ENCODE measurements at regions not wholly inside any gene's neighbourhood (a gene's known extent, or its start where the extent isn't known, plus 50 kb on each side); places are given as distances from the start of the nearest gene placed in this dataset.
"Not testable (repeated sequence)": the region's sequence is repeated elsewhere in the genome, so short reads cannot be mapped to it uniquely, and the experiment has no call there.

DNA sequence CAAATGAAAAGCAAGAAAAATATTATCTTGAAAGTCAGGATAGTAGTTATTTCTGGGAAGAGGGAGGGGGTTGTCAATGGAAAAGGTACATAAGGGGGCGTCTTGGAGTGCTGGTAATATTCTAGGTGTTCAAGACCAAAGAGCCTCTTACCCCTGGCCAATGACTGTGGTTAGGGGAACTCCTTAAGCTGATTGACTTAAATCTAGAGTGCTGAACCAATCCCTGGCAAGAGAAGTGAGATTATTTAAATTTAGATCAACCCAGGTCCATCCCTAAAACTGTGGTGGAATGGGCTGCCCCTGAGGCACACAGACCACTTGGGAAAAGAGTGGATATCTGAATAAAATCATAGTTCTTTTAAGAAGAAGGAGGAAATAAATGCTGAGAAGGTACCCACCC is 174.1 kb downstream of the COPRS start:
- TF ChIP-seq, protein P1, sequence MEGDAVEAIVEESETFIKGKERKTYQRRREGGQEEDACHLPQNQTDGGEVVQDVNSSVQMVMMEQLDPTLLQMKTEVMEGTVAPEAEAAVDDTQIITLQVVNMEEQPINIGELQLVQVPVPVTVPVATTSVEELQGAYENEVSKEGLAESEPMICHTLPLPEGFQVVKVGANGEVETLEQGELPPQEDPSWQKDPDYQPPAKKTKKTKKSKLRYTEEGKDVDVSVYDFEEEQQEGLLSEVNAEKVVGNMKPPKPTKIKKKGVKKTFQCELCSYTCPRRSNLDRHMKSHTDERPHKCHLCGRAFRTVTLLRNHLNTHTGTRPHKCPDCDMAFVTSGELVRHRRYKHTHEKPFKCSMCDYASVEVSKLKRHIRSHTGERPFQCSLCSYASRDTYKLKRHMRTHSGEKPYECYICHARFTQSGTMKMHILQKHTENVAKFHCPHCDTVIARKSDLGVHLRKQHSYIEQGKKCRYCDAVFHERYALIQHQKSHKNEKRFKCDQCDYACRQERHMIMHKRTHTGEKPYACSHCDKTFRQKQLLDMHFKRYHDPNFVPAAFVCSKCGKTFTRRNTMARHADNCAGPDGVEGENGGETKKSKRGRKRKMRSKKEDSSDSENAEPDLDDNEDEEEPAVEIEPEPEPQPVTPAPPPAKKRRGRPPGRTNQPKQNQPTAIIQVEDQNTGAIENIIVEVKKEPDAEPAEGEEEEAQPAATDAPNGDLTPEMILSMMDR (IDR thresholded peaks at IDR 0.05; ENCODE audit: low read depth, low read length) = no peak
- Histone ChIP-seq H3K27ac (no peak overlapping the region), H3K36me3 (no peaks in the 10 kb centered on the region), H3K9me3 (ENCODE audit: low read depth) (no peaks in the 10 kb centered on the region), H3K4me3 (no peak overlapping the region), H3K4me1 (ENCODE audit: low read depth) (no peaks in the 10 kb centered on the region), H3K27me3 (no peaks in the 10 kb centered on the region)
- DNase-seq (ENCODE audit: low read depth in 1 of 2, low spot score in 1 of 2) = no peak

DNA sequence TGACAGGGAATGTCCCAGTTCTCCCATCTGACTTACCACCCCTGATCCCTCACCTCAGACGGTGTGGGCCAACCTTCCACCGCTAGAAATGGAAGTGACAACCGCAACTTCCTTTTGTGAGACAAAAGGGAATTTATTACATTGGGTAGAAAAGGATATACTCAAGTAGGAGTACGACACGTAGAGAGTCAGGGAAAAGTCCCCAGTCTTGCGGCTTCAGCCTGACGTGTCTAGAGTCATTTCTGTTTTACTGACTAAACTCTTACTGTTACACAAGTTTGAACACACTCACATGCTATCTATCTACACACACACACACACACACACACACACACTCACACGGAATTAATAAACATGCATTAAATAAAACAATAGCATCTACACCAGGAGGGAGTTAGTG is 178.9 kb downstream of the COPRS start:
- no peak overlapping the region for H3K4me3 ChIP-seq
- no peaks in the 10 kb centered on the region for H3K36me3 ChIP-seq
- no peaks in the 10 kb centered on the region for H3K4me1 ChIP-seq (ENCODE audit: low read depth)
- no peaks in the 10 kb centered on the region for H3K9me3 ChIP-seq (ENCODE audit: low read depth)
- no peak overlapping the region for H3K27ac ChIP-seq
- TF ChIP-seq, protein P1 (IDR thresholded peaks at IDR 0.05; ENCODE audit: low read depth, low read length) = no peak
- no peak for DNase-seq (ENCODE audit: low read depth in 1 of 2, low spot score in 1 of 2)
- no peaks in the 10 kb centered on the region for H3K27me3 ChIP-seq

DNA sequence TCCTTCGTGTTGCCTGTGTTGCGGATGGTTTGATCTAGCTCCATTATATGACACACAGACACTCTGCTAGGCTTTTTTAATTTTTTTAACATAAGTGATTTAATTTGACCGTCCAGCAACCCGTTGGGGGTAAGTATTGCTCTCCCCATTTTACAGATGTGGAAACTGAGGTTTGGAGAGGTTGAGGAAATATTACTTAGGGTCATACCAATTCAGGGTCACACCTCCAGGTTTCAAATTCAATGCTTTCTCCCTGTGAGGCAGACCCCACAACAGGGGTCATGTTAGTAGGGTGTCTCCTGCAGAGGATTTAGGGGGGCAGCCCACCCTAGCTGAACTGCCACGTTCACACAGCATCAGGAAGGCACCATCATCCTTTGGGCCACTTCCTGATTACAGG is 179.4 kb downstream of the COPRS start:
- no peaks in the 10 kb centered on the region for H3K9me3 ChIP-seq (ENCODE audit: low read depth)
- H3K27ac ChIP-seq = no peak overlapping the region
- TF ChIP-seq, protein P1 (IDR thresholded peaks at IDR 0.05; ENCODE audit: low read depth, low read length) = no peak
- no peaks in the 10 kb centered on the region for H3K4me1 ChIP-seq (ENCODE audit: low read depth)
- H3K4me3 ChIP-seq = no peak overlapping the region
- DNase-seq (ENCODE audit: low read depth in 1 of 2, low spot score in 1 of 2) = no peak
- H3K27me3 ChIP-seq = no peaks in the 10 kb centered on the region
- no peaks in the 10 kb centered on the region for H3K36me3 ChIP-seq

DNA sequence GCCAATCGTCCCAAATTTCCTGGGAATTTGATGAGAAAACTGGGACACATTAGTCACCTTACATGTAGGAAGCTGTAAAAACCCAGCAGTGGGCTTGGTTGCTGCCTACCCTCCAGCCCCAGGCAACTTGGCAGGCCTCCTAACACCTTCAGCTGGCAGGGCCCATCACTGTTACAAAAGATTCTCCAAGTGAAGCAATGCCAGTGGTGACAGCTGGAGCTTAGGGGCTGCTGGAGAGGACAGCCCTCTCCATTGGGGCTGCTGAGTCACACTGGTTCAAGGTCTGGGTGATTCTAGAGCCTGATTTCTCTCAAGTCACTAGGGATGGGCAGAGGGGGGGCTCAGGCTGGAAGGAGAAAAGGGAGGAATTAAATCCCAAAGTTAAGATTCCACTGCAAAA is 180.6 kb downstream of the COPRS start:
- peak in 1 of 2 donors; percentile 23 for DNase-seq (ENCODE audit: low read depth in 1 of 2, low spot score in 1 of 2)
- Histone ChIP-seq H3K4me3 (no peak overlapping the region), H3K36me3 (no peaks in the 10 kb centered on the region), H3K27ac (no peak overlapping the region), H3K27me3 (no peaks in the 10 kb centered on the region), H3K4me1 (ENCODE audit: low read depth) (no peaks in the 10 kb centered on the region), H3K9me3 (ENCODE audit: low read depth) (no peaks in the 10 kb centered on the region)
- TF ChIP-seq, protein P1 (IDR thresholded peaks at IDR 0.05; ENCODE audit: low read depth, low read length) = no peak

DNA sequence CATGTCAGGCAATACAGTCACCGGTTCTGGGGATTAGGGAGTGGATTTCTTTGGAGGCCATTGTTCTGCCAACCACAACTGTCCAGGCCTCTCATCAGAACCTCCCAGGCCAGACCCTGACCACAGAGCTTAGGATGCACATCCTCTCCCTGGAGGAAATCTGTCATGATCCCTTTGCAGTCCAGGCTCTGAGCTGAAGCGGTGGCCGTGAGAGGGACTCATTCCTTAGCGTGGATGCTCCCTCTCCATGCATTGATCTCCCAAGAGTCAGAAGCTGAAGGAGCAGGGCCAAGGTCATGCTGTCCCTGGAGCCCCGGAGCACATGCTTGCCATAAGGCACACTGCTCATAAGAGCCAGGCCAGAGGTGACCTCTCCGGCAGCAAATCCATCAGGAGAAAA is 181.4 kb downstream of the COPRS start:
- no peak overlapping the region for H3K27ac ChIP-seq
- no peaks in the 10 kb centered on the region for H3K4me1 ChIP-seq (ENCODE audit: low read depth)
- no peaks in the 10 kb centered on the region for H3K27me3 ChIP-seq
- DNase-seq (ENCODE audit: low read depth in 1 of 2, low spot score in 1 of 2) = no peak
- H3K36me3 ChIP-seq = no peaks in the 10 kb centered on the region
- H3K4me3 ChIP-seq = no peak overlapping the region
- TF ChIP-seq, protein P1 (IDR thresholded peaks at IDR 0.05; ENCODE audit: low read depth, low read length) = no peak
- no peaks in the 10 kb centered on the region for H3K9me3 ChIP-seq (ENCODE audit: low read depth)

DNA sequence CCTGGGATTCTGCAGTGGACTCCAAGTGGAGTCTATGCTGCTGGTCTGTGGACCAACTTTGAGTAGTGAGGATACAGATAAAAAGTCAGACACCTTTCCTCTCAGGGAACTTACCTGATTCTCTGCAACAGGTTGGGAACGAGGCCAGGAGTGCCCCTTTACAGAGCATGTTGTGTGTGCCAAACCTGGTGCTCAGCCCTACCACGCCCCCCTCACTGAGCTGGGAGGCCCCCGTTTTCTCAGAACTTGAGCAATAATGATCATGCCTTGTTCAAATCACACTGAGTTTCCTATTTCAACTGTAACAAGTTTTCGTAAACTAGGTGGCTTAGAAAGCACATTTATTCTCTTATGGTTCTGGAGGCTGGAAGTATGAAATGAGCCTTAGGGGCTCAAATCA is 182.0 kb downstream of the COPRS start:
- Histone ChIP-seq H3K27me3 (no peaks in the 10 kb centered on the region), H3K36me3 (no peaks in the 10 kb centered on the region), H3K4me3 (no peak overlapping the region), H3K4me1 (ENCODE audit: low read depth) (no peaks in the 10 kb centered on the region), H3K27ac (no peak overlapping the region), H3K9me3 (ENCODE audit: low read depth) (no peaks in the 10 kb centered on the region)
- TF ChIP-seq, protein P1 (IDR thresholded peaks at IDR 0.05; ENCODE audit: low read depth, low read length) = no peak
- DNase-seq (ENCODE audit: low read depth in 1 of 2, low spot score in 1 of 2) = no peak

DNA sequence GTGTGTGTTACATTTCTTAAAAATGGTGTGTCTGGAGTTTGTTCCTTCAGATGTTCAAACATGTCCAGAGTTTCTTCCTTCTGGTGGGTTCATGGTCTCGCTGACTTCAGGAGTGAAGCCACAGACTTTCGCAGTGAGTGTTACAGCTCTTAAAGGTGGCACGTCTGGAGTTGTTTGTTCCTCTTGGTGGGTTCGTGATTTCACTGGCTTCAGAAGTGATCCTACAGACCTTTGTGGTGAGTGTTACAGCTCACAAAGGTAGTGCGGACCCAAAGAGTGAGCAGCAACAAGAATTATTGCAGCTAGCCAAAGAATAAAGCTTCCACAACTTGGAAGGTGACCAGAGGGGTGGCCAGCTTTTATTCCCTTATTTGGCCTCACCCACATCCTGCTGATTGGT is 183.7 kb downstream of the COPRS start:
- H3K9me3 ChIP-seq (ENCODE audit: low read depth) = not testable (repeated sequence)

More for the DNA sequence above, 183.7 kb downstream of the COPRS start:
- DNase-seq (ENCODE audit: low read depth in 1 of 2, low spot score in 1 of 2); H3K27me3 ChIP-seq; H3K4me1 ChIP-seq (ENCODE audit: low read depth); H3K27ac ChIP-seq; H3K4me3 ChIP-seq; H3K36me3 ChIP-seq: not testable (repeated sequence)

Data from cardiac muscle cell (in vitro differentiated cells and primary cell).